Stimulated activated CD8-positive, alpha-beta memory T cell treated with anti-CD3 and anti-CD28 coated beads, Interleukin-12 subunit alpha, Interleukin-12 subunit beta, amount 100 ng/mL, for 4 hours (primary cell): ENCODE measurements at regions not wholly inside any gene's neighbourhood (a gene's known extent, or its start where the extent isn't known, plus 50 kb on each side); places are given as distances from the start of the nearest gene placed in this dataset.
"Not testable (repeated sequence)": the region's sequence is repeated elsewhere in the genome, so short reads cannot be mapped to it uniquely, and the experiment has no call there.

Source experiments
- DNase-seq: peaks from one replicate; pipeline ENCODE4 v3.0.0-alpha.2; 2020; ENCODE audit warnings: low read depth

- DNase-seq: not testable (repeated sequence)
Measured at GRCh38 chr7:65621580-65622201, 248.0 kb downstream of the ZNF92 start.

GRCh38 chr7:65631236-65631635 is 241.6 kb upstream of the VKORC1L1 start:
- DNase-seq: not testable (repeated sequence)

- DNase-seq: not testable (repeated sequence)
Measured at GRCh38 chr7:65633587-65634404, 239.1 kb upstream of the VKORC1L1 start.

GRCh38 chr7:65638918-65639317 is 234.0 kb upstream of the VKORC1L1 start:
- not testable (repeated sequence) for DNase-seq

- not testable (repeated sequence) for DNase-seq
Measured at GRCh38 chr7:65639717-65640116, 233.2 kb upstream of the VKORC1L1 start.

GRCh38 chr7:65643498-65643897 is 229.4 kb upstream of the VKORC1L1 start:
- not testable (repeated sequence) for DNase-seq

- not testable (repeated sequence) for DNase-seq
Measured at GRCh38 chr7:65647153-65647964, 225.5 kb upstream of the VKORC1L1 start.

- not testable (repeated sequence) for DNase-seq
Measured at GRCh38 chr7:65651174-65651573, 221.7 kb upstream of the VKORC1L1 start.

- DNase-seq: not testable (repeated sequence)
Measured at GRCh38 chr7:65651826-65652592, 220.9 kb upstream of the VKORC1L1 start.

- DNase-seq: not testable (repeated sequence)
Measured at GRCh38 chr7:65652669-65653068, 220.2 kb upstream of the VKORC1L1 start.

- DNase-seq: not testable (repeated sequence)
Measured at GRCh38 chr7:65656494-65657188, 216.2 kb upstream of the VKORC1L1 start.

GRCh38 chr7:65683362-65683761 is 189.5 kb upstream of the VKORC1L1 start:
- not testable (repeated sequence) for DNase-seq

- DNase-seq: not testable (repeated sequence)
Measured at GRCh38 chr7:65699026-65699714, 173.7 kb upstream of the VKORC1L1 start.

GRCh38 chr7:65699715-65700356 is 173.0 kb upstream of the VKORC1L1 start:
- not testable (repeated sequence) for DNase-seq

- not testable (repeated sequence) for DNase-seq
Measured at GRCh38 chr7:65719123-65719798, 153.6 kb upstream of the VKORC1L1 start.

GRCh38 chr7:65722361-65722792 is 150.5 kb upstream of the VKORC1L1 start:
- DNase-seq: peak; percentile 27

GRCh38 chr7:65727182-65727581 is 145.7 kb upstream of the VKORC1L1 start:
- DNase-seq: not testable (repeated sequence)

GRCh38 chr7:65731129-65731528 is 141.7 kb upstream of the VKORC1L1 start:
- no peak for DNase-seq

- DNase-seq: no peak
Measured at GRCh38 chr7:65731562-65732035, 141.3 kb upstream of the VKORC1L1 start.
